HG03045 (cell line): ENCODE measurements at regions not wholly inside any gene's neighbourhood (a gene's known extent, or its start where the extent isn't known, plus 50 kb on each side); places are given as distances from the start of the nearest gene placed in this dataset.

ENCODE experiments used
- ATAC-seq: cut with Tn5 transposase; IDR thresholded peaks from one replicate; pipeline ENCODE4 v1.9.1; 2021; ENCODE audit warnings: mild to moderate bottlenecking, moderate library complexity; ENCODE audit not compliant: unreplicated experiment

DNA sequence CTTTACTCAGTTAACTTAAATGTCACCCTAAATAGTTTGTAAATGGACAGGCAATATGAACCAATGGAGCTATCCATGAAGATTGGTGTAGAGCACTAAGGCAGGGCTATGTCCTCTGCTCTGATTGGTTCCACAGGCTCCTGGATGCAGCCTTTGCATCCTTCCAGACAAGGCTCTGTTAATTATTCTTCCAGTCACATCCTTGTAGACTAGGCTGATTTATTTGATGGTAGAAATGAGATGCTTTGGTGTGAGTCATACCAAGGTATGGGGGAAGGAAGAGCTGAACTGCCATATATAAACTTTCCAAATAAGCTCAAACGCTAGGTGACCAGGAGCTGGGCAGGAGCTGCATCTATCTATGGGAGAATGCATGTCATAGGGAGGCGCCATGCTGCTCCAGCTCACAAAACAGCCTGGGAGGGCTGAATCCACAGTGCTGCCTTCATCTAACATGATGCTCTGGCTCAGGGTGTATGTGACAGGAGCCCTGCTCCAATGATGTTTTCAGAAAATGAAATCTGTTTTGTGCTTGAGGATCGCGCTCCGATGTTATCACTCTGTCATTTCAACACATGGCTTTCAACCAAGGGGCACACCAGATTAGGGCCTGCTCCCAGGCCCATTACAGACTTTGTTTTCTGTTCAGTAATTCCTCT is 818.0 kb upstream of the ZNF608 start:
- no peak for ATAC-seq

DNA sequence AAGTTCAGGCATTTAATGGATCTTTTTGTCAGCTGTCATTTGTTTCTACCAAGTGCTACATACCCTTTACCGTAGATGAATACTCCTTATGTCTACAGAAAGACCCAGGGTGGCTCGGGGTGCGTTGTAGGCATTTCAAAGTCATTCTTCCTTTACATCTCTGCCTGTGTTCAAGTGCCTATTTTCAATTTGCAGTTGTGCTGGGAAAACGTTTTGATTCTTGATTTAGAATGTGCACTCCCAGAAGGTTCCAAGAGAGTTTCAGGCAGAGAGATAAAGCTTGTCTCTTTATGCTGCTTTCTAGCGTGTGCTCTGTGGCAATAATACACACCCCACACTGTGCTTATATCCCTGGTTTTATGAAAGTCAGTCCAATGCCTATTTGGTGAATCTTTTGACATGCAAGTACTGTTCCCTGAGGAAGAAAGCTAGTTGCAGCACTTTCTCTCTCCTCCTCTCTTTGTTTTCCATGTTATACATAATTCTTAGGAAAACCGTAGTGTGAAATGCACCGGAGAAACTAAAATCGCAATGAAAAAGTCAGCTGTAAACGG is 828.1 kb upstream of the ZNF608 start:
- ATAC-seq: no peak

DNA sequence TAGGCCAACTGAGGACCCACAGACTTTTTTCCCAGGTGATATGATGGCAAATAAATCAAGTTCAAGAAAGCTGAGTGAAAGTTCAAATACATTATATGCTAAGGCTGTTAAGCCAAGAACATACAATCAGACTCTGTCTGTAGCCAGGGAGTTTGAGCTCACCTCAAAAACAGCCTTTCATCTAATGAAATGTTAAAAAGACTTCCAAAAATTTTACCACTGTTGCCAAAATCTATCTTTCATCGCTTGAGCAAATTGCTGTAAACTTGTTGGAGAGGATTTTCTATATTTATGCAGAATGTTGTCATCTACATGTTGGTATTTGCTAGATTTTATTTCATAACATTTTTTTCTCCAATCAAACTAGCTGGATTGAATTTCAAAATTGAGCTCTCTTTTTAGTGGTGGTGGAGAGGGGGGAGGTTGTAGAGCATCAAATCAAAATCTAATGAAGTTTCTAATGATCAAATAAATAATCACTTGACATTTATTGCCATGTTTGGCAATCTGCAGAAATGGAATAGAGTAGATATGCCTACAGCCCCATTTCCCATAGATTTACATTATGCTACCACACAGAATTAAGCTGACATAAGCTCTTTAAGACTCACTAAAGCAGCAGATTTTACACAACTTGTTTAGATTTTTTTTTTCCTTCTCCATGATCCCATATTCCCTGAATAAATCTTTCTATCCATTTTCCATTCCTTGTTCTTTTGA is 828.9 kb upstream of the ZNF608 start:
- ATAC-seq: no peak

DNA sequence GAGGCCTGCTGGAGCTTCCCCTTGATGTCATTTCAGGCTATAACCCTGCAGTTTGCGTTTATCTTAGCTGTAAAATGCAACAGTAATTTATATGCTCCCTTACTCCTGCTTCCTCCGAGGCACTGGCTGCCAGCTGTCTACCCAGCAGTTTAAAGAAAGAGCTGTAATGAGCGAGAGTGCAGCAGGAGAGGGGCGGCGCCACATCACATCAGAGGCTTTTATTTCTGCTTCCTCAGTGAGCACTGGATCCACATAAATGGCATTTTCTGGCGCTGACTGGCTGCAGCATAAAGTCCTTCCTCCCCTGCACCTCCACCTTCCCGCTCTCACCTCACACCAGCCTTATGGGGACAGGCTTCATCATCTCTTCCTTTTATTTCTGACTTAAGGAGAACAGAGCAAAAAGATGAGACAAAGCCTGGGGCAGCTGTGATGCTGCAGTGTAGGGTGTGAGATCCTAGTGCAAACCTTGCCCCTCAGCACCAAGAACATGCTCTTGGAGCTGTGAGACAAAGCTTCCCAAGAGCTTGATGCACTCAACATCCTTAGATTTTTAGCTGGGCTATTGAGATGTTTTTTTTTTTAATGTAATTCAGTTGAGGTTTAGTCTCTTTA is 829.6 kb upstream of the ZNF608 start:
- no peak for ATAC-seq

DNA sequence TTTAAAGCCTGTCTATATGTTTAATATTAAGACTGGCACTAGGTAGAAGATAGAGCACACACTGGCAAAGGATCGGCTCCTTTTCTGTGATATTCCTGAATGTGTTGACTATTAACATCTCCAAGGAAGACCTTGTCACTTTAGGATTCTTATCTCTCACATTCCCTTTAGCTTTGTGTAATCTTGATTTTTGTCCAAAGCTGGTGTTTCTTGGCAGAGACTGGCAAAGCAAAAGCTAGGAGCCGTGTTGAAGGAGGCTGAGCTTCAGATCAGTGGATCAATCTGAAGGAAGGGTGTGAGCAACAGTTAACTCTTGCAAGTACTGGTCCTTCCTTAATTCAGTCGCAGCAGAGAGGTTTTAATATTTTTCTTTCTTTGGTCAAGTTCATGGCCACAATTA is 830.4 kb upstream of the ZNF608 start:
- ATAC-seq: no peak

DNA sequence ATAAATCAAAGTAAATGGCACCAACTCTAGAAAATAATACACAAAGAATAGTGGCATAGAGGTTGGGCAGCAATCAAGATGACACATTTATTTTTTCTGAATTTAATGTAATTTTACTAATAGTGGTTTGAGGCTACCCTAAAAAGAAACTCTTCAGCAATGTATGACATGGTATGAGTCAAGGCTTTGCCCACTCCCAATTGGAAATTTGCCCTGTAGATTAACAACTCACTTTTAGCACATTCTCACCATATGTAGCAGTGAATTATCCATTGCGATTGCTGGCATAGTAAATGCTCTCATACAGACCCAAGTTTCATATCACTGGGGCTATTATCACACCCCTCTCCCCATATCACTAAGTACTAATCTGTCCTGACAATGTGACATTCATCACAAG is 832.1 kb upstream of the ZNF608 start:
- no peak for ATAC-seq

DNA sequence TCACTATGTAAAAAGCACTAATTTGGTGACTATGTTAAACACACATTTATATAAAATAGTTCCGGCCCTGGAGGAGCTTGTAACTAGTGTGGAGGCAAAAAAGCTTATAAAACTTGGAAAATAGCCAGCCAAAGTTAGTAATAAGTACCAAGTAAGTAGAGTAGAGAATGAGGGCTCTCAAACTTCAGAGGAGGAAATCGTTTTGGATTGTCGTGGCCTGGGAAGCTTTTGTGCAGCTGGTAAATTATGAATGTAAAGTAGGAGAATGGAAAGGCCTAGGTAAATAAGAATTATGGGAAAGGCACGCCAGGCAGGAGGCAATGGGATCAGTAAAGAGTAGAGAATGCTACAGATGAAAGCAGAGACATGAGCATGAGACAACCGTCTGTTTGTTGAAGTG is 832.7 kb upstream of the ZNF608 start:
- no peak for ATAC-seq

DNA sequence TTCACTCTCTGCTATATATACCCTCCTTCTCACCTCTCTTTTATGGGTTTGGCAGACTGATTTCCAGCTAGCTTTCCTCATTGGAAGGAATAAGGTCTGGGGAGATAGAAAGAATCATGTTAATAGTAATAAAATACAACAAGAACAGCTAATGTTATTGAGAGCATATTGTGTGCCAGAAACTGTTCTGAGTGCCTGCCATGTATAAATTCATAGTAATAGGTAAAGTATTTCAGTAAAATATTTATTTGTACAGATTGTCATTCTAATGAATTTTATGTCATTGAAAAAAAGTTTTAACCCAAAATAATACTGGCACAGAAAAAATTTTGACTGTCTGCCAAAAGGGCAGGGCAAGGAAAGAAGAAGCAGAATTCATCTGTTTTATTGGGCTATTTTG is 834.9 kb upstream of the ZNF608 start:
- ATAC-seq: no peak

DNA sequence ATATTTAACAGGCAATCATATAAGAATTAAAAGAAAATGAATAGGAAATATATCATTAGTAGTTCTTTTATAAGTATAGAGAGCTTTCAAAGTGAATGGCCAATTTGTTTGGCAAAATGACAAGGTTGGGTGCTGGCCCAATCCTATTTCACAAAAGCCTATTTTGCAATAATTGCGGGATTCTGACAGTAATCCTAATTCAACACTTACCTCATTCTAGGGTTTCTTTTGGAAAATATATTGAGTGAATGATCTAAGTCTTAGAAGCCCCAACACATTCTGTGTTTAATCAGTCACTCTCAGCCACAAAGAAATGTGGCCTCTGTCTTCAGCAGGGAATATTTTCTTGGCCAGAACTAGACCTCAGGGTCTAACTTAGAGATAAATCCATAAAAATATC is 835.9 kb upstream of the ZNF608 start:
- ATAC-seq: no peak

DNA sequence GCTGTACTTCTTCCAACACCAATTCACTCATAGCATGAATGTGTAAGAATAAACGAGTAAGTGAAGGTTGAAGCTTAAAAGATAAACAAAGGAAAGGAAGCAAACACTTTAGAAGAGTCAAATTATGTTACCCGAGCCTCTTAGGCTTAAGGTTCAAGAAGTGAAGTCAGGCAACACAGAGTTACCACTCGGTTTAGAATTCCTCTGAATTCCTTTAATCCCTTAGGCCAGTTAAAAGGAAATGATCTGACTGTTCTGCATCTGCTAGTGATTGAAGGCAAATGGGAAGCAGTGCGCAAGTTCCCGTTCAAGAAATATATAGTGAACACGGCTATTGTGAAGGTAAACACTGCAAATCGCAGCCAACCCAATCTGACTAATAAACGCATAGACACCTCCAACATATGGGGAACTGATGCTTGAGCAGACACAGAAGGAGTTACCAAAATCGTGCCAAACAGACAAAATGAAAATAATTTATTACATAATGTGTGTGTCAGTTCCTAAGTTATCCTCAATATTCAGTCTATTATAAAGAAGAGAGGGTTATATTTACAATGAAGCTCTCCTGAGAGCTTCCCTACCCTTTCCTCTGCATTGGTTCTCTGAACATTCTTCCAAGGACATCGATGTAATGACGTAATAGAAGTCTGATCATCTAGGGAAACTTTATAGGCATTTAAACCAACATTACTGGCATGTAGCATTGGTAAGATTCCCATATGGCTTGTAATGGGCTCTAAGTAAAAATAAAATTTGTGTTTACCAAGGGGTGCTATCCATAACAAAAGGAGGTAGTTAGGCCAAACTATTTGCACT is 837.1 kb upstream of the ZNF608 start:
- no peak for ATAC-seq

DNA sequence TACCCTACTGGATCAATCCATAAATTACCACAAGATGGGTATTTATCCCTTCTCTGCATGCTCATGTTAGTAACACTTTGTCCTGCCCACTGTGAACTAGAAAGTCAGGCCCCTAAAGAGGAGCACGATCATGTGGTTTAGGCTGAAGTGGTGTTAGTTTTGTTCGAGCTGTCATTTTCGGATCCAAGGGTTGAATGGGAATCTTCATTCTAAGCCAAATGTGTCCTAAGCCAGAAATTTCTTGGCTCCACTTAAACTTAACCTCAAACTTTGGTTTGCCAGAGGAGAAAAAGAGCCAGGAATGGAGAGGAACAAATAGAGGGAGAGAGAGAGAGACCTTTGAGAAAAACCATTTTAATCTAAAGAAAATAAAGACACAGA is 837.7 kb upstream of the ZNF608 start:
- ATAC-seq: no peak

DNA sequence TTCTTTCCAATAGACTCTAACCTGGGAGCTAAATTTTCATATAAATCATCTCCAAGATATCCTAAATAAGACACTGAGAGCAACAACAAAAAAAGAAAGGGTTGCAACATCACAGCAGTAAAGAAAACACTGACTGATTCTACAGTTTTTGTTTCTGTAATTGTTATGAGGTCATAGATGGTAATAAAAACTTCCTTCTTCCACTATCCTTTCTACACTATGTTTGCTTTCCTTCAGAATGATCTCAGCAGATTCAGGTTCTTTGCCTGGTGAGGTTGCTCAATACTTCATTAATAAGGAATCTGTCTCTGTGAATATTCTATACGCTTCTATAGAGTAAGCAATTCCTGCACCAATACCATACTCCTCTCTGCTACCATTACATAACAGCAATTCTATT is 835.6 kb upstream of the GRAMD2B start:
- no peak for ATAC-seq

DNA sequence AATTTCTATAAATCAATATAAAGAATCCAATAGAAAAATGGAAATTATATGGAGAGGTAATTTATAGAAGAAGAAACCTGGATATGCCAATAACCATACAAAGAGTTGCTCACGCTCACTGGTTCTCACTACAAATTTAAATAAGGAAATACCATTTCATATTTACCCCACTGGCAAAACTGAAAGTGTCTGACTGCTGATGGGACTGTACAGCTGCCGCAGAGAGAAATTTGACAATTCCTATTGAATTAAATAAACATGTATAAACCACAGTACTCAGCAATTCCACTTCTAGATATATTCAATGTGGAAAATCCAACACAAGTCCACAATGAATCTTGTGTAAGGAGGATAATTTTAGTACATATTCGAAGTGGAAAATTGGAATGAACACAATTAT is 830.4 kb upstream of the GRAMD2B start:
- no peak for ATAC-seq

DNA sequence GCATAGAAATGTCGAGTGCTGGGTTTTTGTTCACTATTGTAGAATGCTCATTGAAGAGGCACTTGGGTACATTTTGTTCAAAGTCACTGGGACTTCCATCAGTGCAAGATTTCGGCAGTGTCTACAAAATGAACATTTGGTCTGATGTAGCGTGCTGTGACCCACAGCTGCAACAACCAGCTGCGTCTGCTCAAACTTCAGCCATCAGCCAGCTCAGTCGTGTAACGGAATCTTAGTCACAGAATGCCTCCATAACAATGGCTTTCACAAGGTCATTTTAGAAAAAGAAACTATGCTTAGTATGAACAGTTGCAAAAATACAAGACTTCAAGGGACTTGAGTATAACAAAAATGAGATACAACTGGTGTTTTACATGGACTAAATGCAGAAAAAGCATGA is 828.1 kb upstream of the GRAMD2B start:
- no peak for ATAC-seq

DNA sequence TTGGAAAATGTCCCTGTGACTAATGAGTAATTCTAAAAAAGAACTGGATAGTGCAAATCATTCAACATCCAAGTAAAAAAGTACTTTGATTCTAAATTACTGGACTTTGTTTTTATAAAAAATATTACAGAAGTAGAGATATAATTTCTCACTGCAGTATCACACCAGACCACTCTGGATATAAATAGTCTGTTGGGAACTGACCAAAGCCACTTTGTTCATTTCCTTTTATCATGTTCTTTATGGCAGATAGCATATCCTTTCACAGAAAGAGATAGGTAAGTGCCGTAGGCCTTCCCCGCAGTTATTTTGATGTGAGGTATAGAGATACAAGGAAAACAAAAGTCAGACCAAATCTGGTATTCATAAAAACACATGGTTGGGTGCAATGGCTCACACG is 827.4 kb upstream of the GRAMD2B start:
- no peak for ATAC-seq

DNA sequence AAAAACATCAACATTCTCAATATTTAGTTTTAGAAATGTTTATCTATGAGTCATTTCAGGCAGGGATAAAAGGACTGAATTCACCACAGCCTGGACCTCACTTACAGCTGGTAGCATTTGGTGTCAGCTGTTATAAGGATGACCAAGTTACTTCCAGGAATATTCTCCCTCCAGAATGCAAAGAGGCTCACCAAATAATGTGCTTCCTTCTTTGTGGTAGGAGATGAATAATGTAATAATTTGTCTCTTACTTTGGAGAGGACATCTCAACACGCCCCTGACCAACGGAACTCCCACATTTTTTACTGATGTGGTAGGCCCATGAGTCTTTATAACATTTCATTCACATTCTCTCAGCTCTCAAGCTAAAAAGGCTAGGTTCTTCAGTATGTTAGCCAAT is 825.9 kb upstream of the GRAMD2B start:
- ATAC-seq: no peak

DNA sequence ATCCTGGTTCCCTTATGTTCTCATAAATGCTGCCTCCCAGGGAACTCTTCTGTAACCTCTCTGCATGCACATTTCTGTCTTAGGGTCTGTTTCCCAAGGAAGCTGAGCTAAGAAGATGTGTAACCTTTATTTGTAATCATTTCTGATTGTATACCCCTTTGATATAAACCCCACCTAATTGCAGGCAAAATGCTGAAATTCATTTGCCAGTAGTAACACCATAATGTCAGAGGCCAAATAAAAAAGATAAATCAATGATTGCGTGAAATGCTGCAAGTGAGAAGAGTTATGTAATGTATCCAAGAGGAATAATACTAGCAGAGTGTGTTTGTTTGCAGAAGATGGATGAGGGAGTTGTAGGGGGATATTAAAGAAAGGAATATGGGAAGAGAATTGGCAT is 822.6 kb upstream of the GRAMD2B start:
- no peak for ATAC-seq

DNA sequence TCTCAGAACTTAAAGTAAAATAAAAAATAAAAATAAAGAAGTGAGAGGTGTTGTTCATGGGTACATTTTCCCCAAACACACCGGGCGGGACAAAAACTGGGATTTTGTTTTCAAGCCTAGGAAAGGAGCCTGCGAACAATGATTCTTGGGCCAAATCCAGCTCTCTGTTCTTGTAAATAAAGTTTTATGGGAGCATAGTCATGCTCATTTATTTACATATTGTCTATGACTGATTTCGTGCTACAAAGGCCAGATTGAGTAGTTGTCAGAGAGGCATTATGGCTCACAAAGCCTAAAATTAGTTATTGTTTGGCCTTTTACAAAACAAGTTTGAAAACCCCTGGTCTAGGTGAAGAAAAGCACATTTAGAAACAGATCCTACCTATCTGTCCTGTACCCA is 821.0 kb upstream of the GRAMD2B start:
- no peak for ATAC-seq

DNA sequence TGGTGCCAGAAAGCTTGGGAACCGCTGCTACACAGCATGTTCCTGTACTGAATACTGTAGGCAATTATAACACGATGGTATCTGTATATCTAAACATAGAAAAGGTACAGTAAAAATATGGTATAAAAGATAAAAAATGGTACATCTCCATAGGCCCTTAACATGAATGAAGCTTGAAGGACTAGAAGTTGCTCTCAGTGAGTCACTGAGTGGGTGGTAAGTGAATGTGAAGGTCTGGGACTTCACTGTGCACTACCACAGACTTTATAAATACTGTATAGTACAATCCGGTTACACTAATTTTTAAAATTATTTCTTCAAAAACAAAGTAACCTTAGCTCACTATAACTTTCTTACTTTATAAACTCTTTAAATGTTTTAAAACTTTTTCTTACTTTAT is 819.9 kb upstream of the GRAMD2B start:
- no peak for ATAC-seq

DNA sequence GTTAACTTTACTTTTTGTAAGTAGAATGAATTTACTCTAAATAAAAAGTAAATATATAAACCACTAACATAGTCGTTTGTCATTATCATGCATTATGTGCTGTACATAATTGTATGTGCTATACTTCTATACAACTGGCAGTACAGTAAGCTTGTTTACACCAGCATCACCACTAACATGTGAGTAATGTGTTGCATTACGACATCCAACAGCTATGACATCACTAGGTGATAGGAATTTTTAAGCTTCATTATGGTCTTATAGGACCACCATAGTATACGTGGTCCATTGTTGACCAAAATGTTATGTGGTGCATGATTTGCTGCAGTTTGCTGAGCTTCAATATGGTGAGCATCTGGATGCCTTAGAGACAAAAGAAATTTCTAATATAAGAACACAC is 819.1 kb upstream of the GRAMD2B start:
- no peak for ATAC-seq

DNA sequence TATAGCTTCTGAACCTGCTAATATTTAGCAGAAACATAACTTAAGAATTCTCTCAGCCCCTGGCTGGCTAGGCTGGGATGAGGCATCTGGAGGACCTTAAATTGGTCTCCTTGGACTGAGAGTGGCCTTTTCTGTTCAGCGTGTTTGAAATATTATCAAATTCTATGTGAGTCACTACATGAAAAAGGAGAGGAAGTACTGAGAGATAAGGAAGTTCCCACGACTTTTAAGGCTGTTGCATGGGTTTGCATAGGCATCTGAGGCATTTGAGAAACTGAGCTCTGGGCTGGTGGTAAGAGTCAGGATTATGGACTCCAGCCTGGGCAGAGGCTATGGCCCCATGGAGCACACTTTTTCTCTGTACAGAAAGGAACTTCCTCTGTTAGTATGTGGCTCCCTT is 816.2 kb upstream of the GRAMD2B start:
- ATAC-seq: no peak
